ENCODE measurements at regions not wholly inside any gene's neighbourhood (a gene's known extent, or its start where the extent isn't known, plus 50 kb on each side); places are given as distances from the start of the nearest gene placed in this dataset.
"Not testable (repeated sequence)": the region's sequence is repeated elsewhere in the genome, so short reads cannot be mapped to it uniquely, and the experiment has no call there.

- no peak overlapping the region for H3K4me3 ChIP-seq (ENCODE audit: low read depth in 1 of 2, low read length in 2 of 2)
- H3K27me3 ChIP-seq (ENCODE audit: low read depth, low read length), result no peaks in the 10 kb centered on the region
- H3K9me3 ChIP-seq (ENCODE audit: control insufficient read depth in 1 of 2, low read length in 2 of 2), result no peaks in the 10 kb centered on the region
- no peak overlapping the region for H3K27ac ChIP-seq (ENCODE audit: low read length)
- no peaks in the 10 kb centered on the region for H3K4me1 ChIP-seq (ENCODE audit: control insufficient read depth in 1 of 2, insufficient read depth in 2 of 2, low read length in 2 of 2)
- H3K36me3 ChIP-seq (ENCODE audit: control insufficient read depth in 1 of 2, insufficient read depth in 2 of 2, low read length in 2 of 2), result no peaks in the 10 kb centered on the region
Observed at GRCh38 chr4:159779716-159780115, 676.8 kb downstream of the RAPGEF2 start.

- H3K27me3 ChIP-seq (ENCODE audit: low read depth, low read length), result no peaks in the 10 kb centered on the region
- H3K4me1 ChIP-seq (ENCODE audit: control insufficient read depth in 1 of 2, insufficient read depth in 2 of 2, low read length in 2 of 2), result no peaks in the 10 kb centered on the region
- no peaks in the 10 kb centered on the region for H3K9me3 ChIP-seq (ENCODE audit: control insufficient read depth in 1 of 2, low read length in 2 of 2)
- H3K27ac ChIP-seq (ENCODE audit: low read length), result no peak overlapping the region
- H3K4me3 ChIP-seq (ENCODE audit: low read depth in 1 of 2, low read length in 2 of 2), result no peak overlapping the region
- no peaks in the 10 kb centered on the region for H3K36me3 ChIP-seq (ENCODE audit: control insufficient read depth in 1 of 2, insufficient read depth in 2 of 2, low read length in 2 of 2)
Observed at GRCh38 chr4:159780196-159780922, 677.5 kb downstream of the RAPGEF2 start.

GRCh38 chr4:159787901-159788300 lies 685.0 kb downstream of the RAPGEF2 start:
- H3K27ac ChIP-seq (ENCODE audit: low read length), result no peak overlapping the region
- H3K36me3 ChIP-seq (ENCODE audit: control insufficient read depth in 1 of 2, insufficient read depth in 2 of 2, low read length in 2 of 2), result no peaks in the 10 kb centered on the region
- H3K27me3 ChIP-seq (ENCODE audit: low read depth, low read length), result no peaks in the 10 kb centered on the region
- no peak overlapping the region for H3K4me3 ChIP-seq (ENCODE audit: low read depth in 1 of 2, low read length in 2 of 2)
- H3K9me3 ChIP-seq (ENCODE audit: control insufficient read depth in 1 of 2, low read length in 2 of 2), result no peaks in the 10 kb centered on the region
- H3K4me1 ChIP-seq (ENCODE audit: control insufficient read depth in 1 of 2, insufficient read depth in 2 of 2, low read length in 2 of 2), result no peaks in the 10 kb centered on the region

- H3K27me3 ChIP-seq (ENCODE audit: low read depth, low read length), result no peaks in the 10 kb centered on the region
- no peaks in the 10 kb centered on the region for H3K36me3 ChIP-seq (ENCODE audit: control insufficient read depth in 1 of 2, insufficient read depth in 2 of 2, low read length in 2 of 2)
- H3K4me3 ChIP-seq (ENCODE audit: low read depth in 1 of 2, low read length in 2 of 2), result no peak overlapping the region
- H3K4me1 ChIP-seq (ENCODE audit: control insufficient read depth in 1 of 2, insufficient read depth in 2 of 2, low read length in 2 of 2), result no peaks in the 10 kb centered on the region
- H3K27ac ChIP-seq (ENCODE audit: low read length), result no peak overlapping the region
- no peaks in the 10 kb centered on the region for H3K9me3 ChIP-seq (ENCODE audit: control insufficient read depth in 1 of 2, low read length in 2 of 2)
Observed at GRCh38 chr4:159791334-159791733, 688.5 kb downstream of the RAPGEF2 start.

GRCh38 chr4:159804592-159804991 lies 701.7 kb downstream of the RAPGEF2 start:
- not testable (repeated sequence) for H3K36me3 ChIP-seq (ENCODE audit: control insufficient read depth in 1 of 2, insufficient read depth in 2 of 2, low read length in 2 of 2); H3K27me3 ChIP-seq (ENCODE audit: low read depth, low read length); H3K9me3 ChIP-seq (ENCODE audit: control insufficient read depth in 1 of 2, low read length in 2 of 2); H3K4me1 ChIP-seq (ENCODE audit: control insufficient read depth in 1 of 2, insufficient read depth in 2 of 2, low read length in 2 of 2); H3K27ac ChIP-seq (ENCODE audit: low read length); H3K4me3 ChIP-seq (ENCODE audit: low read depth in 1 of 2, low read length in 2 of 2)

- Histone ChIP-seq H3K27ac (ENCODE audit: low read length) (no peak overlapping the region), H3K36me3 (ENCODE audit: control insufficient read depth in 1 of 2, insufficient read depth in 2 of 2, low read length in 2 of 2) (no peaks in the 10 kb centered on the region), H3K9me3 (ENCODE audit: control insufficient read depth in 1 of 2, low read length in 2 of 2) (peaks cover 0 to 4% of the 10 kb centered on the region in 2 donors), H3K27me3 (ENCODE audit: low read depth, low read length) (no peaks in the 10 kb centered on the region), H3K4me3 (ENCODE audit: low read depth in 1 of 2, low read length in 2 of 2) (no peak overlapping the region), H3K4me1 (ENCODE audit: control insufficient read depth in 1 of 2, insufficient read depth in 2 of 2, low read length in 2 of 2) (no peaks in the 10 kb centered on the region)
Observed at GRCh38 chr4:159823743-159824142, 720.9 kb downstream of the RAPGEF2 start.

GRCh38 chr4:159828687-159829086 lies 725.8 kb downstream of the RAPGEF2 start:
- Histone ChIP-seq H3K36me3 (ENCODE audit: control insufficient read depth in 1 of 2, insufficient read depth in 2 of 2, low read length in 2 of 2) (no peaks in the 10 kb centered on the region), H3K4me3 (ENCODE audit: low read depth in 1 of 2, low read length in 2 of 2) (no peak overlapping the region), H3K4me1 (ENCODE audit: control insufficient read depth in 1 of 2, insufficient read depth in 2 of 2, low read length in 2 of 2) (peaks cover 0 to 3% of the 10 kb centered on the region in 2 donors), H3K27ac (ENCODE audit: low read length) (no peak overlapping the region), H3K27me3 (ENCODE audit: low read depth, low read length) (no peaks in the 10 kb centered on the region), H3K9me3 (ENCODE audit: control insufficient read depth in 1 of 2, low read length in 2 of 2) (no peaks in the 10 kb centered on the region)

- H3K36me3 ChIP-seq (ENCODE audit: control insufficient read depth in 1 of 2, insufficient read depth in 2 of 2, low read length in 2 of 2), result no peaks in the 10 kb centered on the region
- H3K27me3 ChIP-seq (ENCODE audit: low read depth, low read length), result no peaks in the 10 kb centered on the region
- H3K27ac ChIP-seq (ENCODE audit: low read length), result no peak overlapping the region
- H3K4me1 ChIP-seq (ENCODE audit: control insufficient read depth in 1 of 2, insufficient read depth in 2 of 2, low read length in 2 of 2), result peaks cover 0 to 3% of the 10 kb centered on the region in 2 donors
- H3K9me3 ChIP-seq (ENCODE audit: control insufficient read depth in 1 of 2, low read length in 2 of 2), result no peaks in the 10 kb centered on the region
- H3K4me3 ChIP-seq (ENCODE audit: low read depth in 1 of 2, low read length in 2 of 2), result no peak overlapping the region
Observed at GRCh38 chr4:159829184-159829583, 726.3 kb downstream of the RAPGEF2 start.

GRCh38 chr4:159837071-159837470 lies 734.2 kb downstream of the RAPGEF2 start:
- Histone ChIP-seq H3K27ac (ENCODE audit: low read length) (no peak overlapping the region), H3K4me3 (ENCODE audit: low read depth in 1 of 2, low read length in 2 of 2) (no peak overlapping the region), H3K9me3 (ENCODE audit: control insufficient read depth in 1 of 2, low read length in 2 of 2) (peaks cover 0 to 3% of the 10 kb centered on the region in 2 donors), H3K36me3 (ENCODE audit: control insufficient read depth in 1 of 2, insufficient read depth in 2 of 2, low read length in 2 of 2) (no peaks in the 10 kb centered on the region), H3K4me1 (ENCODE audit: control insufficient read depth in 1 of 2, insufficient read depth in 2 of 2, low read length in 2 of 2) (no peaks in the 10 kb centered on the region), H3K27me3 (ENCODE audit: low read depth, low read length) (no peaks in the 10 kb centered on the region)

GRCh38 chr4:159855731-159856130 lies 752.9 kb downstream of the RAPGEF2 start:
- Histone ChIP-seq H3K4me1 (ENCODE audit: control insufficient read depth in 1 of 2, insufficient read depth in 2 of 2, low read length in 2 of 2) (no peaks in the 10 kb centered on the region), H3K36me3 (ENCODE audit: control insufficient read depth in 1 of 2, insufficient read depth in 2 of 2, low read length in 2 of 2) (no peaks in the 10 kb centered on the region), H3K27ac (ENCODE audit: low read length) (no peak overlapping the region), H3K4me3 (ENCODE audit: low read depth in 1 of 2, low read length in 2 of 2) (no peak overlapping the region), H3K27me3 (ENCODE audit: low read depth, low read length) (no peaks in the 10 kb centered on the region), H3K9me3 (ENCODE audit: control insufficient read depth in 1 of 2, low read length in 2 of 2) (no peaks in the 10 kb centered on the region)

GRCh38 chr4:159856451-159856850 lies 753.6 kb downstream of the RAPGEF2 start:
- H3K9me3 ChIP-seq (ENCODE audit: control insufficient read depth in 1 of 2, low read length in 2 of 2), result no peaks in the 10 kb centered on the region
- H3K27ac ChIP-seq (ENCODE audit: low read length), result no peak overlapping the region
- no peaks in the 10 kb centered on the region for H3K36me3 ChIP-seq (ENCODE audit: control insufficient read depth in 1 of 2, insufficient read depth in 2 of 2, low read length in 2 of 2)
- no peaks in the 10 kb centered on the region for H3K4me1 ChIP-seq (ENCODE audit: control insufficient read depth in 1 of 2, insufficient read depth in 2 of 2, low read length in 2 of 2)
- H3K27me3 ChIP-seq (ENCODE audit: low read depth, low read length), result no peaks in the 10 kb centered on the region
- no peak overlapping the region for H3K4me3 ChIP-seq (ENCODE audit: low read depth in 1 of 2, low read length in 2 of 2)

GRCh38 chr4:159859656-159860148 lies 756.8 kb downstream of the RAPGEF2 start:
- Histone ChIP-seq H3K36me3 (ENCODE audit: control insufficient read depth in 1 of 2, insufficient read depth in 2 of 2, low read length in 2 of 2) (no peaks in the 10 kb centered on the region), H3K4me1 (ENCODE audit: control insufficient read depth in 1 of 2, insufficient read depth in 2 of 2, low read length in 2 of 2) (no peaks in the 10 kb centered on the region), H3K27me3 (ENCODE audit: low read depth, low read length) (no peaks in the 10 kb centered on the region), H3K4me3 (ENCODE audit: low read depth in 1 of 2, low read length in 2 of 2) (no peak overlapping the region), H3K9me3 (ENCODE audit: control insufficient read depth in 1 of 2, low read length in 2 of 2) (no peaks in the 10 kb centered on the region), H3K27ac (ENCODE audit: low read length) (no peak overlapping the region)
